AG08395 (cell line): ENCODE measurements at regions not wholly inside any gene's neighbourhood (a gene's known extent, or its start where the extent isn't known, plus 50 kb on each side); places are given as distances from the start of the nearest gene placed in this dataset.
A peak's percentile ranks its signal among the peaks of the same experiment; 100 is the strongest.

Experiments
- DNase-seq: peaks from one replicate; pipeline ENCODE4 v3.0.0; 2012; ENCODE audit warnings: mixed read lengths, low spot score

GRCh38 chr11:23336961-23337360 is 476.7 kb upstream of the CCDC179 start:
- DNase-seq = no peak

DNA sequence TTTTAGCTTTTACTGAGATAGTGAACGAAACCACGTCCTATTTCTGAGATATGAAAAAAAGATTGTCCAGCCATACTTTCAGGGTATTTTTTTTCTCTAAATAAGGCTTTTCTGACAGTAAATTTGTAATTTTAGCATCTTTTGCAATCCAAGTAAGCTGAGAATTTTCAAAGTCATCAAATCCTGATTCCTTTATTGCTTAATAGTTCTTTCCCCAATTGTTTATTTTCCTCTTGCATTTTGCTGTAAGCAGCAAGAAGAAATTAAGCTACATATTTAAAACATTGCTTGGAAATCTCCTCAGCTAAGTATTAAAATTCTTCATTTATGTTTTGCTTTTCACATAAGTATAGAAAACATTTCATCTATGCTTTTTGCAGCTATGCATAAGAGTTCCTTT is 493.3 kb upstream of the CCDC179 start:
- DNase-seq = no peak

GRCh38 chr11:23359297-23359696 is 499.0 kb upstream of the CCDC179 start:
- DNase-seq = peak; percentile 83

DNA sequence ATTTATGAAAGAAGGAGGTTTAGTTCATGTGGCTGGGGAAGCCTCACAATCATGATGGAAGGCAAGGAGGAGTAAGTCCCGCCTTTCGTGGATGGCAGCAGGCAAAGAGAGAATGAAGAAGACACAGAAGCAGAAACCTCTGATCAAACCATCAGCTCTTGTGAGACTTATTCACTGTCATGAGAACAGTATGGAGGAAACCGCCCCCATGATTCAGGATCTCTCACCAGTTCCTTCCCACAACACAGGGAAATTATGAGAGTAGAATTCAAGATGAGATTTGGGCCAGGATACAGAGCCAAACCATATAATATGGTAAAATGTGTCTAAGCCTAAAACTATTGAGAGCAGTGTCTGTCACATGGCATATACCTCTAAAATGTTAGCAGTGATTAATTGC is 503.8 kb upstream of the CCDC179 start:
- DNase-seq = no peak

GRCh38 chr11:23370580-23371275 is 510.5 kb upstream of the CCDC179 start:
- DNase-seq = no peak

DNA sequence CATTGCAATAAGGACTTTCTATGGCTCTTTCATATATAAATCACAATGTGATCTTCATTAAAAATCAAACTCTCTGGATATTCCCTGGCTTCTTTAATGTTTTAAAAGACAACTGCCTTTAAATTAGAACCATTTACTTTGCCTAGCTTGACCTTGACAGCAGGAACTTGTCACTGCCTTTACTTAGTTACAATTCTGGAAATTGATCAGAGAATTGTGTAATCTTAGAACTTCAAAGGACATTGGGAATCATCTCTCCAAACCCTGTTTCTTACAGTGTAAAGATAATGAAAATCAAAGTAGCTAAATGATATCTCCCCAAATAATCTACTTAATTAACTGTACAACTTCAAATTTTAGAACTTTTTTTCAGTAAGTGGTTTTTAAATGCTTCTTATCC is 517.6 kb upstream of the CCDC179 start:
- no peak for DNase-seq

DNA sequence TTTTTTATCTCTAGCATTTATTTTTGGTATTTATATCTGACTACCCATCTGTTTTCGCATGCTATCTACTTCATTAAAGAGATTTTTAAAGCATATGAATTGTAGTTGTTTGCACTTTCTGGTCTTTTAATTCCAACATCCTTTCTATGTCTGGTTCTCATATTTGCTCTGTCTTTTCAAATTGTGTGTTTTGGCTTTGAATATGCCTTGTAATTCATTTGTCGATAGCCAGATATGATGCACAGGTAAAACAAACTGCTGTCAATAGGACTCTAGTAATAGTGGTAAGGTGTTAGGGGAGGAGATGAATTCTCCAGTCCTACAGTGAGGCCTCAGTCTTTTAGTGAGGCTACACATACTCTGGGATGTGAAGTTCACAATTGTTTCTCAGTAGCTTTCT is 530.8 kb upstream of the CCDC179 start:
- no peak for DNase-seq

- no peak for DNase-seq
Observed at GRCh38 chr11:23398052-23398451, 537.8 kb upstream of the CCDC179 start.

- no peak for DNase-seq
Observed at GRCh38 chr11:23399995-23400394, 539.7 kb upstream of the CCDC179 start.

DNA sequence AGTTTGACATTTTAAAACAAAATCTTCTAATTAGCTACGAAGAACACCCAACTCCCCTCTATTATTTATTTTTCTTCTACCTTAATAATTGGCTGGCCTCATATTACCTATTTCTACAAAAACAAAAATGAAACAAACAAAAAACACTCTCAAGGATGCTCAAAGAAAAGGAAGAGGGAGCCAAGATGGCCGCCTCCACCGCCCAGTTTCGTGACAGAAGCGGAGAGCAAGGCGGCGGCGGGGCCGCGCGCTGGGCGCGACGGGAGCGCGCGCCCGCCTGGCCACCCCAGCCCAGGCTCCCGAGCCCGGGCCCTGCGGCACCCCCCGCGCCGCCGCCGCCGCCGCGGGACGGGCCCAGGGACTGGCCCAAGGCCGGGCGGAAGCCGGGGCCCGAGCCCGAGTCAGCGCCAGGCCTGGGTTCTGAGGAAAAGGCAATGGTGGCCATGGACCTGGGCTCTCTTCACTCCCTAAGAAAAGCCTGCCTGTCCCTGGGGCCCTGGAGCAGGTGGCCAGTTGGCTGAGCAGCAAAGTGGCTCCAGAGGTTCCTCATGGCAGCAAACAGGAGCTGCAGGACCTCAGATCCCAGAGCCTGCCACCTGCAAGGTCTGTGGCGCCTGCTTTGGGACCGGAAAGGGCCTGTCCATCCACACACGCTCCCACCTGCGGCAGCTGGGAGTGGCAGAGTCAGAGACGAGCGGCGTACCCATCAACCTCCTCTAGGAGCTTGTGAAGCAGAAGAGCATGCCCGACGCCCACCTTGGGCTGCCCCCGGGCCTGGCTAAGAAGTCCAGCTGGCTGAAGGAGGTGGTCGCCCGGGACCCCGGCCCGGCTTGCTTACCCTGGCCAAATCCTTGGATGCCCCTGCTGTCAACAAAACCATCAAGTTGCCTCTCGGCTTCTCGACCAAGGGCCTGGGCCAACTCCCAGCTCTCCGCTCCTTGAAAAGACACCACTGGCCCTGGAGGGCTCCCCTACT is 543.2 kb upstream of the CCDC179 start:
- no peak for DNase-seq

DNA sequence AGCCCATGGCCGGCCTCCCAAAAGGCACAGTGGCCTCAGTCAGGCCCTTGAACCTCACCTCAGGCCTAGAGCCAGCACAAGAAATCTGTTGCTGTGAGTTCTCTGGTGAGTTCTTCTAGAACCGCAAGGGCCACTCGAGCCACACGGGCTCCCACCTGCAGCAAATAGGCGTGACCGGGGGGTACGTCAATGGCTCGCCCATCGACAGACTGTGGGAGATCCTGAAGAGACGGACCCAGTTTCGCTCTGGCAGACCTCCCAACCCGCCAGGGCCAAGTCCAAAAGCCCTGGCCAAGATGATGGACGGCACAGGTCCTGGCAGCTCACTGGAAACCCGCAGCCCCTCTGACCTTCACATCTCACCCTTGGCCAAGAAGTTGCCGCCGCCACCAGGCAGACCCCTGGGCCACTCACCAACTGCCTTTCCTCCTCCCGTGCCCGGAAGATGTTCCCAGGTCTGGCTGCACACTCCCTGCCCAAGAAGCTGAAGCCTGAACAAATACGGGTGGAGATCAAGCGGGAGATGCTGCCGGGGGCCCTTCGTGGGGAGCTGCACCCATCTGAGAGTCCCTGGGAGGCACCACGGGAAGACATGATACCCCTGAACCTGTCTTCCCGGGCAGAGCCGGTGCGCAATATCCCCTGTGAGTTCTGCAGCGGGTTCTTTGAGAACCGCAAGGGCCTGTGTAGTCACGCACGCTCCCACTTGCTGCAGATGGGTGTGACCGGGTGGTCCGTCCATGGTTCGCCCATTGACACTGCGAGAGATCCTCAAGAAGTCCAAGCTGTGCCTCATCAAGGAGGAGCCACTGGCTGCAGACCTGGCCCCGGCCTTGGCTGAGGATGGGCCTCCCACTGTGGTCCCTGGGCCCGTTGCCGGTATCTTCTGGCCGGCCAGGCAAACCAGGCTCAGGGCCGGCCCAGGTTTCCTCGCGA is 544.2 kb upstream of the CCDC179 start:
- DNase-seq = no peak

DNA sequence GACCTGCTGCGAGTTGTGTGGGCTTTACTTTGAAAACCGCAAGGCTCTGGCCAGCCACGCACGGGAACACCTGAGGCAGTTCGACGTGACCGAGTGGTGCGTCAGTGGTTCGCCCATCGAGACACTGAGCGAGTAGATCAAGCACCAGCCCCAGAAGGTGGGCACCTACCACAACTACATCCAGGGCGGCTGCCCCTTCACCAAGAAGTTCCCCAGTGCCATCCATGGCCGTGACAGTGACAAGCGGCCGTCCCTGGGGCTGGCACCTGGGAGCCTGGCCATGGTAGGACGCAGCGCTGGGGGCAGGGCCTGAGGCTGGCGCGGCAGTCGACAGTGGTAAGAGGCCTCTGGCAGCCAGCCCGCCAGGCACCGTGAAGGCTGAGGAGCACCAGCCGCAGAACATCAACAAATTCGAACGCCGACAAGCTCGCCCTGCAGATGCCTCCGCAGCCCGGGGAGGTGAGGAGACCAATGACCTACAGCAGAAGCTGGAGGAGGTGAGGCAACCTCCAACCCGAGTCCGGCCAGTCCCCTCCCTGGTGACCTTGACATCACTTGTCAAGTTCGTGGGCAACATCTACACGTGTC is 545.2 kb upstream of the CCDC179 start:
- DNase-seq = no peak

DNA sequence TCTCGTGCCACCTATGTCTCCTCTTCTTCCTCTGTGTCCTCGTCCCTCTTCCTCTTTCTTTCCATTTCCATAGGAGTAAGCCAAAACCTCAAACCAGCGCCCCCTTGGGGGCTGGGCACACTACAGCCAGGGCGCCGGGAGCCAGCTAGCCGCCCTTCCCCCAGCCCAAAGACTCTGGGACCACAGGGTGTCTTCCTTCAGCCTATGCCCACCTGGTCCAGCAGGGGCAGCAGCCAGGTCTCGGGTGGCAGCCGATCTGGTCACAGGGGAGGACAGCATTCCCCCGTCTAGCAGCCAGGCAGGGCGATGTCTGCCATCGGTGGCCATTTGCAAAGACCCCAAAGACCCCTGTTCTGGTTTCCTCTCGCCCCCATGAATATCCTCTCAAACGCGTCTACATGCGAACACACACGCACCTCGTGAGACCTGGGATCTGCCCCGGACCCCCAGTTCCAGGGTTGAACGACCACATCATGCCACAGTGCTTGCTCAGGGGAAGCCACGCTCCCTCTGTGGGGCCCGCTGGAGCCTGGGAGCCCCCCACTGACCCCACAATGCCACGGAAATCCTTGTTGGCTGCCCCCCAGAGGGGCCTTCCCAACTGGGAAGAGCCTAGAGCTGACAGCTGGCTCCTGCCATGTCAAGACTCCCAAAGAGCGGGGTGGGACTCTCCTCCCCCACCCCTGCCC is 546.0 kb upstream of the CCDC179 start:
- no peak for DNase-seq

- DNase-seq = no peak
Observed at GRCh38 chr11:23413057-23413456, 552.8 kb upstream of the CCDC179 start.

DNA sequence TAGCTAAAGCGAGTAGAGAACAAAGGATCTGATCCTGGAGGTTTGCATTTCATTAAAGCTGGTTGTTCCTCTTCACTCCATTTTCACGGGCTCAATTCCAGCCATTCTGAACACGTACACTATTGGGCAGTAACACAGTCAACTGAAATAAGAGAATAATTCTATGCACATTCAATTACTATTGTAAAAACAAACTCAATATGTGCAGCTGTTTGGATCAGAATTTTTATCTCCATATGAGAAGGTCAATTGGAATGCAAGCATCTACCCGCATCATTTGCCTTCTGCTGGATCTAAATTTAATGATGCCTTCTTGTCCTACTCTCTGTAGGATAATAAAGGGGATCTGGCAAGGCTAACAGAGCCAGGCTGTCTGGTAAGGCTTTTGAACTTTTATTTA is 562.8 kb upstream of the CCDC179 start:
- DNase-seq = peak; percentile 5

- DNase-seq = no peak
Observed at GRCh38 chr11:23423656-23424055, 563.4 kb upstream of the CCDC179 start.

DNA sequence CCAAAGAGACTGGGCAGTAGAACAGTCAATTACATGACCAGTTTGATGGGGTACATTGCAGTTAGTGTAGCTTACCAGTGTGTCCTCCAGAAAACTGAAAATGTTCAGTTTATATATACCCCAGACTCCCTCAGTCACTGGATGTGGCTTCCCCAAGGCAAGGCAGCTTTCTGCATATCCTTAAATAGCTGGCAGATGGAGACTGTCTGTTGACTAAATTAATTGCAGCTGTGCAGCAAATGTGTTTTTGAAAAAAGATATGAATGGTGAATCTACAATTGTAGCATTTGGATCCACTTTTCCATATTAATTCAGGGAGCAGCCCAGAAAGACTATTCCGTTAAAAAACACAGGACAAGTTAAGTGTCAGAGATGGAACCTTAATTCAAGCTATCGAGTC is 565.1 kb upstream of the CCDC179 start:
- no peak for DNase-seq

- DNase-seq = no peak
Observed at GRCh38 chr11:23429569-23429968, 569.3 kb upstream of the CCDC179 start.

DNA sequence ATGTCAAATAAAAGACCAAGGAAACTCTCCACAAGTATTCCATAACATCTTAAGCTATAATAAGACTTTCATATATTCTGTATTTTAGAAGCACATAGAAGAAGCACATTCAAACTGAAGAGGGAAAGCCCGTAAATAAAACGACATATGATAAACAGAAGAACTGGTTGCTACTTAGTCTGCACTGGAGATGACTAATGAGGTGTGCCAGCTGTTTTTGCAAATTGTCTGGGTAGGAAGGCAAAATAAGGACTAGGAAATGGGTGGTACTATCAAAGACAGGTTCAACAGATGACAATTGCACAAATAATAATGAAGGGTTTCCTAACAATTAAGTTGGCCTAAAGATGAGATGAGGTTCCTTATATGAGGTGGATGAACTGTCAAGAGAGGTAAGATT is 593.2 kb upstream of the CCDC179 start:
- no peak for DNase-seq

DNA sequence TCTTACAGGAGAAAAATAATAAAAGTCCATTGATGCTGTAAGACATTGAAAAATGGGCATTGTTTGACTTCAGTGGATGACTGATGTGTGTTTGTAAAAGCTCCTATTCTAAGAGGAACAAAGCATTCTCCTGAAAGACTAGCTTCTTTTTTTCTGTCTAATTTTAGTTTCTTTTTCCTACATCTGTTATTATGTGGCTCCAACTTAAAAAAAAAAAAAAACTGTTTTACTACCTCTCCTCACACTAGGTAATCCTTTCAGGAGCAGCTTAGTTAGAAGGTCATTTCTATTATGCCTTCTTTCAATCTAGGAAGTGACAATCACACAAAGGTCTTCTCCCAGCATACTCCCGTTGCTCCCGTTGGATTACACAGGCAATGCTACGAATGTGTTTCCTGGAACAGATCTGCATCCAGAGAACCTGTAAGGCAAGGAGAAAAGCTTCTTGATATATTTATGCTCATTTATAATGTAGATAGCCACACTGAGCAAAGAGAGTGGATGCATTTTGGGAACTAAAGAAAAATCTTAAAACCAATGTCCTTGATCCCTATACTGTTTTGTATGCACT is 595.1 kb upstream of the CCDC179 start:
- no peak for DNase-seq

DNA sequence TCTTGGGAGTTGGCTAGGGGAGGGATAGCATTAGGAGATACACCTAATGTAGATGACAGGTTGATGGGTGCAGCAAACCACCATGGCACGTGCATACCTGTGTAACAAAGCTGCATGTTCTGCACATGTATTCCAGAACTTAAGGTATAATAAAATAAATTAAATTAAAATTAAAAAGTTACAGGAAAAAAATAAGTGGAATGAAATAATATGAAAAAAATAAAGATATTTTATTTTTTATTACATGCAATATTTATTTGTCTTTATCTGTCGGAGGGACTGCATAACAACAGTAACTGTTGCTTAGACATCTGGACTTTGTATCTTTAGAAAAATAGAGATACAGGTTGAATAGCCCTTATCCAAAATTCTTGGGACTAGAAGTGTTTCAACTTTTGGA is 597.4 kb upstream of the CCDC179 start:
- no peak for DNase-seq
